GM19455 (cell line): ENCODE measurements at regions not wholly inside any gene's neighbourhood (a gene's known extent, or its start where the extent isn't known, plus 50 kb on each side); places are given as distances from the start of the nearest gene placed in this dataset.

Experiments used
- ATAC-seq: cut with Tn5 transposase; IDR thresholded peaks from one replicate; pipeline ENCODE4 v1.9.1; 2021; ENCODE audit not compliant: unreplicated experiment

GRCh38 chr9:28166179-28166578, 592.9 kb upstream of the C9orf72 start:
- no peak for ATAC-seq

GRCh38 chr9:28177142-28177541, 603.9 kb upstream of the C9orf72 start:
- ATAC-seq: no peak

GRCh38 chr9:28177925-28178324, 604.6 kb upstream of the C9orf72 start:
- no peak for ATAC-seq

- no peak for ATAC-seq
Measured at GRCh38 chr9:28179893-28180292, 606.6 kb upstream of the C9orf72 start.

- no peak for ATAC-seq
Measured at GRCh38 chr9:28190981-28191380, 617.7 kb upstream of the C9orf72 start.

- no peak for ATAC-seq
Measured at GRCh38 chr9:28197653-28198052, 624.4 kb upstream of the C9orf72 start.

GRCh38 chr9:28203036-28203435, 629.8 kb upstream of the C9orf72 start:
- no peak for ATAC-seq

GRCh38 chr9:28206280-28206679, 633.0 kb upstream of the C9orf72 start:
- ATAC-seq: no peak

GRCh38 chr9:28207657-28208056, 634.4 kb upstream of the C9orf72 start:
- no peak for ATAC-seq

GRCh38 chr9:28209130-28209529, 635.8 kb upstream of the C9orf72 start:
- ATAC-seq: no peak

GRCh38 chr9:28212979-28213378, 639.7 kb upstream of the C9orf72 start:
- peak; percentile 83 for ATAC-seq

GRCh38 chr9:28215536-28216299, 642.4 kb upstream of the C9orf72 start:
- ATAC-seq: no peak

- ATAC-seq: no peak
Measured at GRCh38 chr9:28232686-28233085, 659.4 kb upstream of the C9orf72 start.

GRCh38 chr9:28234133-28234893, 661.0 kb upstream of the C9orf72 start:
- no peak for ATAC-seq

GRCh38 chr9:28234894-28235277, 661.6 kb upstream of the C9orf72 start:
- no peak for ATAC-seq

- ATAC-seq: no peak
Measured at GRCh38 chr9:28249424-28249823, 676.1 kb upstream of the C9orf72 start.

- ATAC-seq: no peak
Measured at GRCh38 chr9:28255174-28255573, 681.9 kb upstream of the C9orf72 start.

- no peak for ATAC-seq
Measured at GRCh38 chr9:28260330-28260729, 687.0 kb upstream of the C9orf72 start.

- ATAC-seq: no peak
Measured at GRCh38 chr9:28264368-28264767, 691.1 kb upstream of the C9orf72 start.

- ATAC-seq: no peak
Measured at GRCh38 chr9:28267351-28267750, 694.1 kb upstream of the C9orf72 start.

GRCh38 chr9:28270156-28270555, 696.9 kb upstream of the C9orf72 start:
- no peak for ATAC-seq

GRCh38 chr9:28272127-28272526, 698.8 kb upstream of the C9orf72 start:
- no peak for ATAC-seq
